HG02610 (cell line): ENCODE measurements at regions not wholly inside any gene's neighbourhood (a gene's known extent, or its start where the extent isn't known, plus 50 kb on each side); places are given as distances from the start of the nearest gene placed in this dataset.
"Not testable (repeated sequence)": the region's sequence is repeated elsewhere in the genome, so short reads cannot be mapped to it uniquely, and the experiment has no call there.

Source experiments
- ATAC-seq: cut with Tn5 transposase; IDR thresholded peaks from one replicate; pipeline ENCODE4 v1.9.1; 2021; ENCODE audit warnings: mild to moderate bottlenecking, moderate library complexity; ENCODE audit not compliant: unreplicated experiment

GRCh38 chr5:74389531-74390305 is 250.8 kb downstream of the ENC1 start:
- no peak for ATAC-seq

GRCh38 chr5:74388411-74388810 is 252.1 kb downstream of the ENC1 start:
- ATAC-seq, result not testable (repeated sequence)

- no peak for ATAC-seq
These were observed 253.8 kb downstream of the ENC1 start for GRCh38 chr5:74386571-74387334.

GRCh38 chr5:74384851-74385250 is 255.7 kb downstream of the ENC1 start:
- no peak for ATAC-seq

GRCh38 chr5:74382987-74383593 is 257.4 kb downstream of the ENC1 start:
- no peak for ATAC-seq

GRCh38 chr5:74382123-74382855 is 258.2 kb downstream of the ENC1 start:
- no peak for ATAC-seq

- ATAC-seq, result no peak
These were observed 260.3 kb downstream of the ENC1 start for GRCh38 chr5:74380193-74380592.

GRCh38 chr5:74378464-74378863 is 262.1 kb downstream of the ENC1 start:
- no peak for ATAC-seq

GRCh38 chr5:74376187-74376586 is 264.3 kb downstream of the ENC1 start:
- ATAC-seq, result no peak

GRCh38 chr5:74375271-74375670 is 265.3 kb downstream of the ENC1 start:
- ATAC-seq, result no peak

GRCh38 chr5:74374656-74375055 is 265.9 kb downstream of the ENC1 start:
- no peak for ATAC-seq

- ATAC-seq, result no peak
These were observed 267.5 kb downstream of the ENC1 start for GRCh38 chr5:74373076-74373475.

GRCh38 chr5:74372502-74373064 is 267.9 kb downstream of the ENC1 start:
- ATAC-seq, result no peak

GRCh38 chr5:74372051-74372450 is 268.5 kb downstream of the ENC1 start:
- ATAC-seq, result no peak

GRCh38 chr5:74371621-74372020 is 268.9 kb downstream of the ENC1 start:
- no peak for ATAC-seq

GRCh38 chr5:74370168-74370567 is 270.4 kb downstream of the ENC1 start:
- no peak for ATAC-seq

- no peak for ATAC-seq
These were observed 271.4 kb downstream of the ENC1 start for GRCh38 chr5:74369173-74369572.

GRCh38 chr5:74367934-74368333 is 272.6 kb downstream of the ENC1 start:
- no peak for ATAC-seq

- no peak for ATAC-seq
These were observed 273.2 kb downstream of the ENC1 start for GRCh38 chr5:74367241-74367733.

GRCh38 chr5:74365723-74366122 is 274.8 kb downstream of the ENC1 start:
- ATAC-seq, result no peak

- no peak for ATAC-seq
These were observed 276.0 kb downstream of the ENC1 start for GRCh38 chr5:74364507-74364906.
